IMR-90 (cell line): ENCODE measurements at regions not wholly inside any gene's neighbourhood (a gene's known extent, or its start where the extent isn't known, plus 50 kb on each side); places are given as distances from the start of the nearest gene placed in this dataset.

Experiments
- ATAC-seq: fragments of 200-7000 bp; cut with Tn5 transposase; 2 replicates; pipeline ENCODE4 v1.9.1; 2020; ENCODE audit warnings: low read depth, mild to moderate bottlenecking, moderate library complexity
- BruUV-seq: library from RNA; stranded (reverse); fragments of 400-500 nt; replicated peaks from 2 replicates; lab custom pipeline; 2021; lab: Mats Ljungman, UMichigan
- CTCF ChIA-PET: fragments of 300-600 bp; formaldehyde crosslinking; extraction: SDS; loops from one replicate; lab custom pipeline; 2021; ENCODE audit warnings: antibody characterized with exemption; lab: Yijun Ruan, JAX
- POLR2A ChIA-PET: fragments of 300-600 bp; sonication (Branson Sonifier 250); formaldehyde crosslinking; loops from one replicate; lab custom pipeline; 2022; ENCODE audit warnings: antibody characterized with exemption; ENCODE audit not compliant: unreplicated experiment; lab: Charles Lee
- DNase-seq: peaks from one replicate; pipeline ENCODE4 v3.0.0; 2013
- H2AFZ ChIP-seq: replicated peaks from 2 replicates; pipeline ENCODE3; 2013; ENCODE audit warnings: low read length, mild to moderate bottlenecking; ENCODE audit not compliant: poor library complexity
- H2AK5ac ChIP-seq: 2 replicates; pipeline ENCODE4 v1.6.1; 2013; ENCODE audit warnings: low read depth, low read length, inconsistent platforms
- H2AK9ac ChIP-seq: replicated peaks from 2 replicates; pipeline ENCODE3; 2013; ENCODE audit warnings: mild to moderate bottlenecking, low read depth, low read length, moderate library complexity; ENCODE audit not compliant: poor library complexity
- H2BK120ac ChIP-seq: 2 replicates; pipeline ENCODE4 v1.6.1; 2013; ENCODE audit warnings: low read depth, low read length, inconsistent platforms
- H2BK15ac ChIP-seq: 3 replicates; pipeline ENCODE4 v1.6.1; 2013; ENCODE audit warnings: low read depth, low read length, inconsistent platforms
- H2BK20ac ChIP-seq: 2 replicates; pipeline ENCODE4 v1.6.1; 2013; ENCODE audit warnings: low read depth, mild to moderate bottlenecking, inconsistent platforms, low read length, moderate library complexity
- H2BK5ac ChIP-seq: 2 replicates; pipeline ENCODE4 v1.6.1; 2013; ENCODE audit warnings: mild to moderate bottlenecking, low read depth, low read length, inconsistent platforms; ENCODE audit not compliant: poor library complexity, severe bottlenecking
- H3K14ac ChIP-seq: replicated peaks from 2 replicates; pipeline ENCODE4 v1.6.1; 2013; ENCODE audit warnings: low read depth, low read length, inconsistent platforms
- H3K18ac ChIP-seq: 2 replicates; pipeline ENCODE4 v1.6.1; 2013; ENCODE audit warnings: low read depth, low read length, control low read depth
- H3K23ac ChIP-seq: 2 replicates; pipeline ENCODE4 v1.6.1; 2013; ENCODE audit warnings: low read depth, low read length, inconsistent platforms
- H3K27ac ChIP-seq: 2 replicates; pipeline ENCODE4 v1.5.1; 2013; ENCODE audit warnings: mild to moderate bottlenecking, control low read depth, low read length; ENCODE audit not compliant: insufficient read depth
- H3K27me3 ChIP-seq: 2 replicates; pipeline ENCODE4 v1.6.1; 2013; ENCODE audit warnings: low read length; ENCODE audit not compliant: control insufficient read depth, insufficient read depth
- H3K36me3 ChIP-seq: 2 replicates; pipeline ENCODE4 v1.6.1; 2013; ENCODE audit warnings: low read length, mixed read lengths; ENCODE audit not compliant: control insufficient read depth, insufficient read depth
- H3K4ac ChIP-seq: 2 replicates; pipeline ENCODE4 v1.6.1; 2013; ENCODE audit warnings: low read depth, low read length, inconsistent platforms
- H3K4me1 ChIP-seq: 2 replicates; pipeline ENCODE4 v1.6.1; 2013; ENCODE audit warnings: low read length, mixed read lengths; ENCODE audit not compliant: control insufficient read depth, insufficient read depth
- H3K4me2 ChIP-seq: 2 replicates; pipeline ENCODE4 v1.6.1; 2013; ENCODE audit warnings: low read depth, mild to moderate bottlenecking, control low read depth, low read length, moderate library complexity
- H3K4me3 ChIP-seq: 2 replicates; pipeline ENCODE4 v1.5.1; 2013; ENCODE audit warnings: low read depth, mild to moderate bottlenecking, control low read depth, low read length, moderate library complexity; ENCODE audit not compliant: insufficient read depth
- H3K56ac ChIP-seq: 2 replicates; pipeline ENCODE4 v1.6.1; 2013; ENCODE audit warnings: low read length, inconsistent platforms; ENCODE audit not compliant: insufficient read depth; ENCODE audit errors: extremely low read depth
- H3K79me1 ChIP-seq, 2 experiments: 2 replicates each; pipeline ENCODE4 v1.6.1; 2013; ENCODE audit warnings: low read length in 2 of 2, inconsistent platforms in 1 of 2, low read depth in 1 of 2
- H3K9ac ChIP-seq: 2 replicates; pipeline ENCODE4 v1.6.1; 2013; ENCODE audit warnings: low read depth, low read length, control low read depth
- H3K9me1 ChIP-seq: 2 replicates; pipeline ENCODE4 v1.6.1; 2013; ENCODE audit warnings: low read length, inconsistent platforms; ENCODE audit not compliant: insufficient read depth
- H3K9me3 ChIP-seq: 2 replicates; pipeline ENCODE4 v1.6.1; 2013; ENCODE audit warnings: low read length; ENCODE audit not compliant: control insufficient read depth, insufficient read depth
- H4K20me1 ChIP-seq: 2 replicates; pipeline ENCODE4 v1.6.1; 2013; ENCODE audit warnings: low read length, inconsistent platforms; ENCODE audit not compliant: insufficient read depth
- H4K5ac ChIP-seq: 2 replicates; pipeline ENCODE4 v1.6.1; 2013; ENCODE audit warnings: mild to moderate bottlenecking, low read depth, low read length, control low read depth
- H4K8ac ChIP-seq, 2 experiments: 2 replicates each; pipeline ENCODE4 v1.6.1; 2013; ENCODE audit warnings: low read depth in 2 of 2, low read length in 2 of 2, control low read depth in 1 of 2, inconsistent platforms in 1 of 2
- H4K91ac ChIP-seq: 2 replicates; pipeline ENCODE4 v1.6.1; 2013; ENCODE audit warnings: low read depth, low read length, inconsistent platforms; ENCODE audit not compliant: insufficient read depth
- BHLHE40 ChIP-seq: fragments of 150-350 bp; IDR thresholded peaks from 2 replicates; pipeline ENCODE4 v1.6.1; 2016; ENCODE audit warnings: mild to moderate bottlenecking, low read depth, low read length
- CEBPB ChIP-seq: IDR thresholded peaks from 2 replicates; pipeline ENCODE4 v1.6.1; 2012; ENCODE audit warnings: low read depth, low read length, improper control_type of control experiment
- CHD1 ChIP-seq: IDR thresholded peaks from 2 replicates; pipeline ENCODE4 v1.6.1; 2012; ENCODE audit warnings: low read depth, low read length, improper control_type of control experiment
- FOS ChIP-seq: fragments of 150-350 bp; IDR thresholded peaks from 2 replicates; pipeline ENCODE4 v1.6.1; 2016; ENCODE audit warnings: low read depth, low read length
- MAFK ChIP-seq: IDR thresholded peaks from 2 replicates; pipeline ENCODE4 v1.6.1; 2012; ENCODE audit warnings: low read depth, low read length, improper control_type of control experiment
- MAZ ChIP-seq: IDR thresholded peaks from 2 replicates; pipeline ENCODE4 v1.6.1; 2012; ENCODE audit warnings: low read depth, mild to moderate bottlenecking, low read length, improper control_type of control experiment, moderate library complexity, borderline replicate concordance
- MXI1 ChIP-seq: IDR thresholded peaks from 2 replicates; pipeline ENCODE4 v1.6.1; 2012; ENCODE audit warnings: low read depth, mild to moderate bottlenecking, low read length, moderate library complexity, borderline replicate concordance
- POLR2A ChIP-seq: IDR thresholded peaks from 2 replicates; pipeline ENCODE4 v1.6.1; 2012; ENCODE audit warnings: mild to moderate bottlenecking, low read depth, low read length
- RAD21 ChIP-seq: IDR thresholded peaks from 2 replicates; pipeline ENCODE4 v1.6.1; 2012; ENCODE audit warnings: low read length, improper control_type of control experiment
- RFX5 ChIP-seq: IDR thresholded peaks from 2 replicates; pipeline ENCODE4 v1.8.0; 2012; ENCODE audit warnings: low read depth, mild to moderate bottlenecking, low read length, moderate library complexity
- SMC3 ChIP-seq: fragments of 150-350 bp; IDR thresholded peaks from 2 replicates; pipeline ENCODE4 v1.6.1; 2016; ENCODE audit warnings: low read depth, mild to moderate bottlenecking, antibody characterized with exemption, low read length, moderate library complexity
- USF2 ChIP-seq: fragments of 150-350 bp; IDR thresholded peaks from 2 replicates; pipeline ENCODE4 v1.6.1; 2017; ENCODE audit warnings: mild to moderate bottlenecking, antibody characterized with exemption, low read length, low read depth
- WGBS, 2 experiments: methylation state at CpG; one replicate each; pipeline versions ENCODE4 v1.1.5 to v1.1.7; 2013; ENCODE audit warnings: missing lambda C conversion rate in 2 of 2; ENCODE audit not compliant: insufficient read length in 1 of 2; ENCODE audit errors: extremely low coverage in 2 of 2; 5-methylcytosine and 5-hydroxymethylcytosine counted together
- dilution Hi-C: fragments of 300-500 bp; cut with HindIII; formaldehyde crosslinking; loops from one replicate; pipeline ENCODE4 v1.14.3; 2018; ENCODE audit warnings: low sequenced_read_pairs; ENCODE audit not compliant: unreplicated experiment
- in situ Hi-C: fragments of 300-500 bp; cut with MboI; formaldehyde crosslinking; loops from 3 replicates; pipeline ENCODE4 v1.14.3; 2019; ENCODE audit warnings: low sequenced_read_pairs, inconsistent platforms, mixed read lengths
- intact Hi-C: fragments of 100-400 bp; cut with micrococcal nuclease; formaldehyde crosslinking; loops from 2 replicates; pipeline ENCODE4 v1.10.0; 2022

- no peak overlapping the region for H2AK5ac ChIP-seq
- no peak overlapping the region for H3K27ac ChIP-seq
- no peaks in the 10 kb centered on the region for H3K36me3 ChIP-seq
- H4K20me1 ChIP-seq = no peaks in the 10 kb centered on the region
- no peak overlapping the region for H4K8ac ChIP-seq
- dilution Hi-C loops (no loop called here), intact Hi-C loops (no loop called here), in situ Hi-C loops (no loop called here)
- TF ChIP-seq MAZ (no peak), MAFK (no peak), POLR2A (no peak), RAD21 (no peak), CEBPB (no peak), RFX5 (no peak), CHD1 (no peak), MXI1 (no peak), SMC3 (no peak), BHLHE40 (no peak), FOS (no peak), USF2 (no peak)
- H3K9ac ChIP-seq = no peak overlapping the region
- no peak for ATAC-seq
- WGBS, 2 experiments = no CpG with 5 or more reads among the region's 1 CpG
- no peaks in the 10 kb centered on the region for H3K4me1 ChIP-seq
- no peak overlapping the region for H3K18ac ChIP-seq
- H2AK9ac ChIP-seq = no peak overlapping the region
- no peak overlapping the region for H4K5ac ChIP-seq
- no peak overlapping the region for H3K56ac ChIP-seq
- H3K4me3 ChIP-seq = no peak overlapping the region
- no peaks in the 10 kb centered on the region for H3K9me3 ChIP-seq
- H3K4me2 ChIP-seq = no peak overlapping the region
- H2BK20ac ChIP-seq = no peak overlapping the region
- no peaks in the 10 kb centered on the region; the same call in none of the 2 replicates for H3K27me3 ChIP-seq
- peaks cover 5% of the 10 kb centered on the region; the same call in 1 of the 2 replicates for H3K9me1 ChIP-seq
- H3K79me1 ChIP-seq = no peaks in the 10 kb centered on the region
- no peak overlapping the region for H2AFZ ChIP-seq
- no peak overlapping the region for H3K14ac ChIP-seq
- no peak overlapping the region for H3K4ac ChIP-seq
- no peak overlapping the region for H2BK15ac ChIP-seq
- BruUV-seq = no TSS peak
- H4K91ac ChIP-seq = no peak overlapping the region
- no peak for DNase-seq
- H2BK120ac ChIP-seq = no peak overlapping the region
- H3K23ac ChIP-seq = no peak overlapping the region
- no peak overlapping the region for H2BK5ac ChIP-seq
- POLR2A ChIA-PET = no interaction called here
- CTCF ChIA-PET = no interaction called here
These were observed 235.9 kb downstream of the SEC61B start for GRCh38 chr9:99457981-99458380.
